B cell (primary cell): ENCODE measurements at regions not wholly inside any gene's neighbourhood (a gene's known extent, or its start where the extent isn't known, plus 50 kb on each side); places are given as distances from the start of the nearest gene placed in this dataset.

Experiments used
- ATAC-seq: fragments of 200-7000 bp; cut with Tn5 transposase; one replicate; pipeline ENCODE4 v1.10.0; 2021; ENCODE audit warnings: low read depth, mild to moderate bottlenecking, moderate number of reproducible peaks, moderate library complexity
- CTCF ChIA-PET: fragments of 350-600 bp; sonication (Branson Sonifier 250); formaldehyde crosslinking; loops from one replicate; lab custom pipeline; 2021; ENCODE audit warnings: antibody characterized with exemption, inconsistent platforms; lab: Charles Lee
- POLR2A ChIA-PET: fragments of 350-600 bp; sonication (Branson Sonifier 250); formaldehyde crosslinking; loops from one replicate; lab custom pipeline; 2021; ENCODE audit warnings: antibody characterized with exemption; lab: Charles Lee
- DNase-seq: peaks from one replicate; pipeline ENCODE4 v3.0.0; 2013
- H2AFZ ChIP-seq: 2 replicates; pipeline ENCODE4 v1.6.1; 2012; ENCODE audit warnings: mild to moderate bottlenecking, low read depth, low read length; ENCODE audit not compliant: insufficient read depth, poor library complexity, severe bottlenecking
- H3K27ac ChIP-seq, 2 donors: 1 replicate in 1 of 2; 2 replicates in 1 of 2; pipeline ENCODE4 v1.5.1; 2012 to 2013; ENCODE audit warnings: low read length in 2 of 2, mild to moderate bottlenecking in 2 of 2, moderate library complexity in 1 of 2
- H3K27me3 ChIP-seq, 4 experiments: fragments of 200-600 bp in 1 of 4; sonication (generic) in 1 of 4; replicated peaks in 1 of 4; 1 replicate in 2 of 4; 2 replicates in 2 of 4; pipeline versions ENCODE4 v1.6.1 to v1.7.0; 2013 to 2016; ENCODE audit warnings: low read length in 3 of 4, mild to moderate bottlenecking in 2 of 4, mixed read lengths in 1 of 4, moderate library complexity in 1 of 4; ENCODE audit not compliant: insufficient read depth in 4 of 4, control insufficient read depth in 3 of 4; ENCODE audit errors: control extremely low read depth in 1 of 4
- H3K36me3 ChIP-seq, 2 experiments: replicated peaks in 1 of 2; 1 replicate in 1 of 2; 2 replicates in 1 of 2; pipeline versions ENCODE4 v1.6.1 to v1.7.1; 2013; ENCODE audit warnings: low read length in 1 of 2; ENCODE audit not compliant: insufficient read depth in 2 of 2, control insufficient read depth in 1 of 2; ENCODE audit errors: control extremely low read depth in 1 of 2, extremely low read depth in 1 of 2
- H3K4me1 ChIP-seq, 2 donors: fragments of 200-600 bp in 1 of 2; sonication (generic) in 1 of 2; 1 replicate in 1 of 2; 2 replicates in 1 of 2; pipeline versions ENCODE4 v1.5.1 to v1.6.1; 2013 to 2017; ENCODE audit warnings: low read length in 2 of 2; ENCODE audit not compliant: control insufficient read depth in 2 of 2, insufficient read depth in 2 of 2
- H3K4me2 ChIP-seq: replicated peaks from 2 replicates; pipeline ENCODE3; 2012; ENCODE audit warnings: mild to moderate bottlenecking, low read depth, low read length; ENCODE audit not compliant: poor library complexity, severe bottlenecking
- H3K4me3 ChIP-seq, 5 experiments: fragments of 200-600 bp in 1 of 5; sonication (generic) in 1 of 5; 1 replicate in 3 of 5; 2 replicates in 2 of 5; pipeline versions ENCODE4 v1.5.1 to v1.7.0; 2011 to 2016; ENCODE audit warnings: low read length in 4 of 5, mild to moderate bottlenecking in 4 of 5, low read depth in 2 of 5, control low read depth in 1 of 5, moderate library complexity in 1 of 5; ENCODE audit not compliant: insufficient read depth in 1 of 5; ENCODE audit errors: control extremely low read depth in 1 of 5, extremely low read depth in 1 of 5
- H3K79me2 ChIP-seq: fragments of 200-600 bp; sonication (generic); one replicate; pipeline ENCODE4 v1.6.0; 2016; ENCODE audit warnings: low read length; ENCODE audit not compliant: control insufficient read depth, insufficient read depth
- H3K9ac ChIP-seq: fragments of 200-600 bp; sonication (generic); 2 replicates; pipeline ENCODE4 v1.6.1; 2017; ENCODE audit warnings: mild to moderate bottlenecking, low read length, moderate library complexity
- H3K9me3 ChIP-seq, 3 donors: one replicate each; pipeline versions ENCODE4 v1.6.1 to v1.7.1; 2013; ENCODE audit warnings: low read length in 2 of 3; ENCODE audit not compliant: control insufficient read depth in 2 of 3, insufficient read depth in 1 of 3; ENCODE audit errors: control extremely low read depth in 1 of 3
- H4K20me1 ChIP-seq: 2 replicates; pipeline ENCODE4 v1.6.0; 2012; ENCODE audit warnings: mild to moderate bottlenecking, low read length; ENCODE audit not compliant: insufficient read depth, control insufficient read depth, poor library complexity, severe bottlenecking
- H3K27ac Mint-ChIP-seq: one replicate; pipeline ENCODE4 v1.8.0; 2021; ENCODE audit warnings: mixed read lengths
- H3K27me3 Mint-ChIP-seq: one replicate; pipeline ENCODE4 v1.8.0; 2021; ENCODE audit warnings: mixed read lengths
- H3K4me1 Mint-ChIP-seq: one replicate; pipeline ENCODE4 v1.8.0; 2021; ENCODE audit warnings: mixed read lengths
- H3K4me3 Mint-ChIP-seq: one replicate; pipeline ENCODE4 v1.8.0; 2021; ENCODE audit warnings: mixed read lengths
- H3K9me3 Mint-ChIP-seq: one replicate; pipeline ENCODE4 v1.8.0; 2022; ENCODE audit warnings: mixed read lengths; ENCODE audit not compliant: insufficient read depth
- EZH2 ChIP-seq: IDR thresholded peaks from 2 replicates; pipeline ENCODE4 v1.6.1; 2012; ENCODE audit warnings: borderline replicate concordance, low read depth, mild to moderate bottlenecking, moderate library complexity, low read length; ENCODE audit not compliant: insufficient read depth, poor library complexity, severe bottlenecking
- WGBS: methylation state at CpG from one replicate; pipeline ENCODE4 v1.1.5; 2013; ENCODE audit warnings: missing lambda C conversion rate; ENCODE audit not compliant: insufficient coverage; 5-methylcytosine and 5-hydroxymethylcytosine counted together
- intact Hi-C: fragments of 100-400 bp; cut with micrococcal nuclease; formaldehyde crosslinking; loops from one replicate; pipeline ENCODE4 v1.10.0; 2022
- TF ChIP-seq, protein P1 (sequence below): fragments of 200-600 bp; IDR thresholded peaks from one replicate; pipeline ENCODE4 v1.8.0; 2022; ENCODE audit warnings: antibody characterized with exemption, mild to moderate bottlenecking

DNA sequence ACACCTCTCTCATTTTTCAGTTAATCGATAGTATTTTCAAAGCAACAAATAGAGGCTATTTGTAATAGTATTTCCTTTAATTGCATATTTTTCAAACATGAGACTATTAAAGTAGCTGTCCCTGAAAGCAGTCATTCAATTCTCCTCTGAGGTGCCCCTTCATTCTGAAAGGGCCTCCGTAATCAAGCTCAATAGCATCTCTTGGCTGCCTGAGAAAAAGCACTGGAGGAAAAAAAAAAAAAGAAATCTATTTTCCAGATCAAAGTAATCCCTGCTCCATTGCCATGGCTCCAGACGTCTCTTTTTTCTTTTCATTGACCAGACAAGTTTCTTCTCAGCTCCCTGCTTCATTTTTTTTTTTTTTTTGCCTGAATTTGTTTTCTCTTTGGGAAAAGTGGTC lies 154.5 kb upstream of the BLID start:
- Histone ChIP-seq H3K79me2 (no peaks in the 10 kb centered on the region), H3K36me3 (no peaks in the 10 kb centered on the region), H3K4me2 (no peak overlapping the region), H3K4me3 (no peak overlapping the region), H3K27ac (no peak overlapping the region), H4K20me1 (no peaks in the 10 kb centered on the region), H3K9me3 (no peaks in the 10 kb centered on the region), H3K4me1 (no peaks in the 10 kb centered on the region), H2AFZ (no peak overlapping the region), H3K27me3 (peaks cover 0 to 2% (median 0%) of the 10 kb centered on the region in 4 experiments), H3K9ac (no peak overlapping the region)
- WGBS, result 80% methylated on average over 1 of the region's 3 CpGs
- TF ChIP-seq, protein P1, sequence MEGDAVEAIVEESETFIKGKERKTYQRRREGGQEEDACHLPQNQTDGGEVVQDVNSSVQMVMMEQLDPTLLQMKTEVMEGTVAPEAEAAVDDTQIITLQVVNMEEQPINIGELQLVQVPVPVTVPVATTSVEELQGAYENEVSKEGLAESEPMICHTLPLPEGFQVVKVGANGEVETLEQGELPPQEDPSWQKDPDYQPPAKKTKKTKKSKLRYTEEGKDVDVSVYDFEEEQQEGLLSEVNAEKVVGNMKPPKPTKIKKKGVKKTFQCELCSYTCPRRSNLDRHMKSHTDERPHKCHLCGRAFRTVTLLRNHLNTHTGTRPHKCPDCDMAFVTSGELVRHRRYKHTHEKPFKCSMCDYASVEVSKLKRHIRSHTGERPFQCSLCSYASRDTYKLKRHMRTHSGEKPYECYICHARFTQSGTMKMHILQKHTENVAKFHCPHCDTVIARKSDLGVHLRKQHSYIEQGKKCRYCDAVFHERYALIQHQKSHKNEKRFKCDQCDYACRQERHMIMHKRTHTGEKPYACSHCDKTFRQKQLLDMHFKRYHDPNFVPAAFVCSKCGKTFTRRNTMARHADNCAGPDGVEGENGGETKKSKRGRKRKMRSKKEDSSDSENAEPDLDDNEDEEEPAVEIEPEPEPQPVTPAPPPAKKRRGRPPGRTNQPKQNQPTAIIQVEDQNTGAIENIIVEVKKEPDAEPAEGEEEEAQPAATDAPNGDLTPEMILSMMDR, result no peak
- TF ChIP-seq EZH2, result no peak
- no peak for DNase-seq
- ChIA-PET CTCF (no interaction called here), POLR2A (no interaction called here)
- Mint-ChIP-seq H3K27me3 (peaks cover 18% of the 10 kb centered on the region), H3K4me1 (no peaks in the 10 kb centered on the region), H3K4me3 (no peak overlapping the region), H3K27ac (no peak overlapping the region), H3K9me3 (no peaks in the 10 kb centered on the region)
- no peak for ATAC-seq
- intact Hi-C loops, result no loop called here

DNA sequence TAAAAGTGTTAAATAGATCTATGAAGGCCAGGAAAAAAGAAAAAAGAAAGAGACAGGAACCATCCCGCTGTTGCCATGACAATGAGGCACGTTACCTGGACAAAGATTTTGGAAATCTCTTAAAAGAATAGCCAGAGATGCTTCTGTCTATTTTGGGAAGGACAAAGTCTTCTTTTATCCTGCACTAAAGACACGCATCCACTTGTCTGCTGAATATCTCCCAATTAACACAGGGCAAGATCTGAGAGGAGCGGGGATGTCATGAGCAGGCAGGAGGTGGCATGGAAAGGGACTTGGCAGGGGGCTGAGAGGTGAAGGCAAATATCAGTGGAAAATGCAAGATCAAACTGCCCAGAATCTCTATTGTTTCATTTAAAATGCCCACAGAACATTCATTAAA lies 153.8 kb upstream of the BLID start:
- no peaks in the 10 kb centered on the region for H3K79me2 ChIP-seq
- no peaks in the 10 kb centered on the region for H4K20me1 ChIP-seq
- Mint-ChIP-seq H3K4me3 (no peak overlapping the region), H3K27me3 (peaks cover 18% of the 10 kb centered on the region), H3K27ac (no peak overlapping the region), H3K4me1 (no peaks in the 10 kb centered on the region), H3K9me3 (no peaks in the 10 kb centered on the region)
- H3K27ac ChIP-seq, result no peak overlapping the region
- no peak overlapping the region for H3K4me2 ChIP-seq
- H3K9ac ChIP-seq, result no peak overlapping the region
- no peak for ATAC-seq
- no peaks in the 10 kb centered on the region for H3K4me1 ChIP-seq
- H3K9me3 ChIP-seq, result no peaks in the 10 kb centered on the region
- no peak for TF ChIP-seq EZH2
- TF ChIP-seq, protein P1, result no peak
- ChIA-PET CTCF (no interaction called here), POLR2A (no interaction called here)
- H3K36me3 ChIP-seq, result no peaks in the 10 kb centered on the region
- intact Hi-C loops, result no loop called here
- H3K27me3 ChIP-seq, result peaks cover 0 to 2% (median 0%) of the 10 kb centered on the region in 4 experiments
- no peak for DNase-seq
- H2AFZ ChIP-seq, result no peak overlapping the region
- H3K4me3 ChIP-seq, result no peak overlapping the region
- WGBS, result 90% methylated on average over 2 of the region's 4 CpGs
